ENCODE measurements at regions not wholly inside any gene's neighbourhood (a gene's known extent, or its start where the extent isn't known, plus 50 kb on each side); places are given as distances from the start of the nearest gene placed in this dataset.
A peak's percentile ranks its signal among the peaks of the same experiment; 100 is the strongest.

- no peak for DNase-seq
- H3K27me3 ChIP-seq, result peaks cover 0 to 17% of the 10 kb centered on the region in 2 donors
- no peaks in the 10 kb centered on the region for H3K36me3 ChIP-seq
- H3K4me3 ChIP-seq, result no peak overlapping the region
- no peak for TF ChIP-seq CTCF (IDR thresholded peaks at IDR 0.05)
- H3K9me3 ChIP-seq, result peaks cover 0 to 18% (median 5%) of the 10 kb centered on the region in 3 donors
- H3K27ac ChIP-seq, result no peak overlapping the region
- intact Hi-C loops (cut with DNase I; ENCODE audit: low total_unique reads), result no loop called here
- H3K4me1 ChIP-seq, result peaks cover 0 to 15% (median 13%) of the 10 kb centered on the region in 4 donors
Measured at GRCh38 chr16:54425681-54426552, 139.3 kb upstream of the IRX3 start.

GRCh38 chr16:54425068-54425467, 138.5 kb upstream of the IRX3 start:
- no peaks in the 10 kb centered on the region for H3K36me3 ChIP-seq
- H3K27ac ChIP-seq, result no peak overlapping the region
- no peak overlapping the region for H3K4me3 ChIP-seq
- peaks cover 0 to 11% of the 10 kb centered on the region in 2 donors for H3K27me3 ChIP-seq
- intact Hi-C loops (cut with DNase I; ENCODE audit: low total_unique reads), result no loop called here
- TF ChIP-seq CTCF (IDR thresholded peaks at IDR 0.05), result no peak
- peaks cover 0 to 13% (median 4%) of the 10 kb centered on the region in 3 donors for H3K9me3 ChIP-seq
- DNase-seq, result no peak
- H3K4me1 ChIP-seq, result peaks cover 0 to 15% (median 10%) of the 10 kb centered on the region in 4 donors

GRCh38 chr16:54424043-54424451, 137.5 kb upstream of the IRX3 start:
- H3K9me3 ChIP-seq, result peaks cover 0 to 3% (median 0%) of the 10 kb centered on the region in 3 donors
- H3K27ac ChIP-seq, result no peak overlapping the region
- no peaks in the 10 kb centered on the region for H3K36me3 ChIP-seq
- H3K27me3 ChIP-seq, result peaks cover 0 to 7% of the 10 kb centered on the region in 2 donors
- no peak for DNase-seq
- no peak overlapping the region for H3K4me3 ChIP-seq
- intact Hi-C loops (cut with DNase I; ENCODE audit: low total_unique reads), result no loop called here
- H3K4me1 ChIP-seq, result peaks cover 0 to 15% (median 10%) of the 10 kb centered on the region in 4 donors
- no peak for TF ChIP-seq CTCF (IDR thresholded peaks at IDR 0.05)

GRCh38 chr16:54422569-54422978, 136.0 kb upstream of the IRX3 start:
- no peak for DNase-seq
- Histone ChIP-seq H3K4me3 (no peak overlapping the region), H3K9me3 (no peaks in the 10 kb centered on the region), H3K27ac (peak overlapping the region in 1 of 2 donors; percentile 18), H3K27me3 (no peaks in the 10 kb centered on the region), H3K36me3 (no peaks in the 10 kb centered on the region), H3K4me1 (peaks cover 0 to 15% (median 10%) of the 10 kb centered on the region in 4 donors)
- no peak for TF ChIP-seq CTCF (IDR thresholded peaks at IDR 0.05)
- intact Hi-C loops (cut with DNase I; ENCODE audit: low total_unique reads), result no loop called here

- Histone ChIP-seq H3K27me3 (no peaks in the 10 kb centered on the region), H3K27ac (peak overlapping the region in 1 of 2 donors; percentile 18), H3K36me3 (no peaks in the 10 kb centered on the region), H3K4me3 (no peak overlapping the region), H3K4me1 (peaks cover 0 to 15% (median 10%) of the 10 kb centered on the region in 4 donors), H3K9me3 (no peaks in the 10 kb centered on the region)
- DNase-seq, result peak in 1 of 2 donors; percentile 36
- no peak for TF ChIP-seq CTCF (IDR thresholded peaks at IDR 0.05)
- intact Hi-C loops (cut with DNase I; ENCODE audit: low total_unique reads), result no loop called here
Measured at GRCh38 chr16:54422159-54422558, 135.6 kb upstream of the IRX3 start.
